Esophagus squamous epithelium (tissue), 5 donors: ENCODE measurements at regions not wholly inside any gene's neighbourhood (a gene's known extent, or its start where the extent isn't known, plus 50 kb on each side); places are given as distances from the start of the nearest gene placed in this dataset.

Source experiments
- DNase-seq: peaks from one replicate; lab custom pipeline; 2025; lab: John Stamatoyannopoulos, UW
- H3K27ac ChIP-seq, 4 donors: fragments of 200-600 bp; sonication (generic); one replicate each; pipeline ENCODE4 v1.5.1; 2016 to 2019; ENCODE audit warnings: mild to moderate bottlenecking in 1 of 4
- H3K27me3 ChIP-seq, 4 donors: fragments of 200-600 bp; sonication (generic); 1 replicate in 3 of 4; 2 replicates in 1 of 4; pipeline versions ENCODE4 v1.5.1 to v1.6.0; 2017 to 2021; ENCODE audit warnings: antibody characterized with exemption in 1 of 4
- H3K36me3 ChIP-seq, 3 donors: fragments of 200-600 bp; sonication (generic); one replicate each; pipeline ENCODE4 v1.5.1; 2016 to 2019
- H3K4me1 ChIP-seq, 3 donors: fragments of 200-600 bp; sonication (generic); one replicate each; pipeline ENCODE4 v1.5.1; 2017 to 2019
- H3K4me3 ChIP-seq, 4 donors: fragments of 200-600 bp; sonication (generic); 1 replicate in 3 of 4; 2 replicates in 1 of 4; pipeline ENCODE4 v1.5.1; 2016 to 2019; ENCODE audit warnings: mild to moderate bottlenecking in 2 of 4, moderate library complexity in 1 of 4
- H3K9me3 ChIP-seq, 3 donors: fragments of 200-600 bp; sonication (generic); one replicate each; pipeline ENCODE4 v1.5.1; 2016 to 2019
- POLR2A ChIP-seq, 4 donors: fragments of 450-650 bp; IDR thresholded peaks; one replicate each; pipeline ENCODE4 v1.6.1; 2017; ENCODE audit warnings: antibody characterized with exemption in 4 of 4, mild to moderate bottlenecking in 4 of 4, moderate library complexity in 3 of 4
- WGBS, 2 donors: methylation state at CpG; one replicate each; pipeline ENCODE4 v1.1.5; 2018; 5-methylcytosine and 5-hydroxymethylcytosine counted together
- intact Hi-C: fragments of 100-400 bp; cut with DNase I; formaldehyde crosslinking; loops from one replicate; pipeline ENCODE4 v1.15.0; 2022
- TF ChIP-seq, protein P1 (sequence below), 6 experiments: fragments of 450-650 bp in 4 of 6; fragments of 200-600 bp in 2 of 6; sonication (generic) in 2 of 6; IDR thresholded peaks; one replicate each; pipeline ENCODE4 v1.5.1; 2016 to 2019; ENCODE audit warnings: antibody characterized with exemption in 6 of 6, mild to moderate bottlenecking in 4 of 6, moderate library complexity in 4 of 6
- donor health status: DM: yes; HTN: yes; CAD: no.

DNA sequence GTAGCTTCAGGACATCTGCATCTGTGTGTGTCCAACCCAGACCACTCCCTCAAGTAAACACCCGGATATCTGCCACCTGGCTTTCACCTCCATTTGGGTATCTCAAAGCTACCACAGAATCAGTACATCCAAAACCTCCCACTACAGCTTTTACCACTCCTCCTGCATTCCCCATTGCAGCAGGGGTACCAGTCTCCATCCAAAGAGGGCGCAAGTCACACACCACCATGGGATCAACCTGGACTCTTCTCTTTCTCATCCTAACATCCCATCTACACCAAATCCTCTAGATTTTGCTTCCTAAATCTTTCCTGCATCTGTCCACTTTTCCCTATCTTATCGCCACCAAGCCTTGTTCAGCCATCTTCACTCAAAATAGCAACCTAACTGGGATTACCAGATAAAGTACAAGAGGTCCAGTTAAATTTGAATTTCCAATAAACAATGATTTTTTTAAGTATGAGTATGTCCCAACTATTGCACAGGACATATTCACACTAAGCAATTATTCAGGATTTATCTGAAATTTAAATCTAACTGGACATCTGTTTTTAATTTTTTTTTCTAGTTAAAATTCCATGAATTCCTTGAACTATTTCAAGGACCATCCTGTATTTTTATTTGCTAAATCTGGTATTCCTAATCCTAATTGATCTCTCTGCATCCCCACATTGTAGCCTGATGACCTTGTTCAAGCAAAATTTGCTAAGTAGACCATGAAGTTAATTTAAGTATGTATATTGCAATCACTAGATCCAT is 164.3 kb upstream of the MLN start:
- intact Hi-C loops, result no loop called here
- Histone ChIP-seq H3K9me3 (peaks cover 0 to 4% (median 0%) of the 10 kb centered on the region in 3 donors), H3K4me3 (no peak overlapping the region), H3K27ac (no peak overlapping the region), H3K27me3 (peaks cover 0 to 76% (median 0%) of the 10 kb centered on the region in 4 donors), H3K36me3 (no peaks in the 10 kb centered on the region), H3K4me1 (no peaks in the 10 kb centered on the region)
- 61 to 65% methylated on average over 3 of the region's 3 CpGs for WGBS, 2 donors
- no peak for TF ChIP-seq POLR2A (IDR thresholded peaks at IDR 0.05)
- TF ChIP-seq, protein P1, sequence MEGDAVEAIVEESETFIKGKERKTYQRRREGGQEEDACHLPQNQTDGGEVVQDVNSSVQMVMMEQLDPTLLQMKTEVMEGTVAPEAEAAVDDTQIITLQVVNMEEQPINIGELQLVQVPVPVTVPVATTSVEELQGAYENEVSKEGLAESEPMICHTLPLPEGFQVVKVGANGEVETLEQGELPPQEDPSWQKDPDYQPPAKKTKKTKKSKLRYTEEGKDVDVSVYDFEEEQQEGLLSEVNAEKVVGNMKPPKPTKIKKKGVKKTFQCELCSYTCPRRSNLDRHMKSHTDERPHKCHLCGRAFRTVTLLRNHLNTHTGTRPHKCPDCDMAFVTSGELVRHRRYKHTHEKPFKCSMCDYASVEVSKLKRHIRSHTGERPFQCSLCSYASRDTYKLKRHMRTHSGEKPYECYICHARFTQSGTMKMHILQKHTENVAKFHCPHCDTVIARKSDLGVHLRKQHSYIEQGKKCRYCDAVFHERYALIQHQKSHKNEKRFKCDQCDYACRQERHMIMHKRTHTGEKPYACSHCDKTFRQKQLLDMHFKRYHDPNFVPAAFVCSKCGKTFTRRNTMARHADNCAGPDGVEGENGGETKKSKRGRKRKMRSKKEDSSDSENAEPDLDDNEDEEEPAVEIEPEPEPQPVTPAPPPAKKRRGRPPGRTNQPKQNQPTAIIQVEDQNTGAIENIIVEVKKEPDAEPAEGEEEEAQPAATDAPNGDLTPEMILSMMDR (IDR thresholded peaks at IDR 0.05), result no peak
- DNase-seq, result no peak

DNA sequence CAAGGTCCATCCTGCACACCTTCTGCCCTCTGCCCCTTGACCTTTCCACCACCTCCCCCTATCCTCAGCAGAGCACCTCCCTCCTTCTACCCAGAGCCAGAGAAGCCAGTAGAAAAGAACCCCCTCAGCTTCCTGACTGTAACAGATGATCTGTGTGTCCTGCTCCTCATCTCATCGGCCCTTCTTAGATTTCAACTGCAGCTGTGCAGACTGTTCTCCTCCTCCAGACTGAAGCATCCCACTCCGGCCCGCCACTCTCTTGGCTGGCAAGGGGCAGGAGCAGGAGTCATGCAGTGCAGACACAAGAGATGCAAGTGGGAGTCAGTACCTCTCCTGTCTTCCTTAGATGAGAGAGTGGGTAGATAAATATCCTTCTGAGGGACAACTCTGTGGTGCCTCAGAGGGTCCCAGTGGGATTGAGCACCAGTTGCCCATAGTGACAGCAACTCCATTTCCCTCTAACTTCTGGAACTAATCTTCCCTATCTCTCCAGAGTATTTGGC is 163.5 kb upstream of the MLN start:
- Histone ChIP-seq H3K27me3 (peaks cover 0 to 68% (median 0%) of the 10 kb centered on the region in 4 donors), H3K4me1 (peaks cover 0 to 6% (median 6%) of the 10 kb centered on the region in 3 donors), H3K36me3 (no peaks in the 10 kb centered on the region), H3K27ac (no peak overlapping the region), H3K4me3 (no peak overlapping the region), H3K9me3 (peaks cover 0 to 4% (median 0%) of the 10 kb centered on the region in 3 donors)
- intact Hi-C loops, result no loop called here
- no peak for DNase-seq
- TF ChIP-seq, protein P1 (IDR thresholded peaks at IDR 0.05), result no peak
- TF ChIP-seq POLR2A (IDR thresholded peaks at IDR 0.05), result no peak
- 55 to 58% methylated on average over 1 to 3 of the region's 3 CpGs for WGBS, 2 donors

DNA sequence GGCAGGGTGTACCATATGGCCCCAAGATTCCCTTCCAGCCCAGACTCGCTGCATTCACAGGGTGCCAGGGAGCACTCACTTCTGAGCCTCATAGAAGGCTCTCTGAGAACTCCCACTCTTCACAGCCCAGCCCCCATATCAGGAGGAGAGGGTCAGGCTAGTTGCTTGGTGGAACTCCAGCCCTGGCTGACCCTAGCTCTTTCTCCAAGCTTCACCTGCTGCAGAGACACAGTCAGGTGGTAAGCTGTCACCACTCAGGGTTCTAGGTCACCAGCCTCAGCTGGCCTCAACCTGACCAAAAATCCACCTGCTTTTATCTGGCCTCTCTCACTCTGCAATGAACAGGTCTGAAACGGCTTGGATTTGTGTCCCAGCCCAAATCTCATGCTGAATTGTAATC is 162.7 kb upstream of the MLN start:
- no peak overlapping the region for H3K27ac ChIP-seq
- H3K4me3 ChIP-seq, result no peak overlapping the region
- no peaks in the 10 kb centered on the region for H3K36me3 ChIP-seq
- DNase-seq, result no peak
- H3K9me3 ChIP-seq, result peaks cover 0 to 4% (median 0%) of the 10 kb centered on the region in 3 donors
- peaks cover 0 to 62% (median 0%) of the 10 kb centered on the region in 4 donors for H3K27me3 ChIP-seq
- no peak for TF ChIP-seq POLR2A (IDR thresholded peaks at IDR 0.05)
- TF ChIP-seq, protein P1 (IDR thresholded peaks at IDR 0.05), result no peak
- peaks cover 0 to 14% (median 13%) of the 10 kb centered on the region in 3 donors for H3K4me1 ChIP-seq
- 57 to 60% methylated on average over 1 to 2 of the region's 2 CpGs for WGBS, 2 donors
- intact Hi-C loops, result no loop called here

DNA sequence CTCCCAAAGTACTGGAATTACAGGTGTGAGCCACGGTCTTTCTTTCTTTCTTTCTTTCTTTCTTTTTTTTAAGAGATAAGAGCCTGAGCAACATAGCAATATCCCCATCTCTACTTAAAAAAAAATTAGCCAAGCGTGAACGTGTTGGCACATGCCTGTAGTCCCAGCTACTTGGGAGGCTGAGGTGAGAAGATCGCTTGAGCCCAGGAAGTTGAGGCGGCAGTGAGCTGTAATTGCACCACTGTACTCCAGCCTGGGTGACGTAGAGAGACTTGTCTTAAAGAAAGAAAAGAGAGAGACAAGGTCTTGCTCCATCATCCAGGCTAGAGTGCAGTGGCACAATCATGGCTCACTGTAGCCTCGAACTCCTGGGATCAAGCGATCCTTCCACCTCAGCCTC is 162.0 kb upstream of the MLN start:
- DNase-seq, result no peak
- H3K9me3 ChIP-seq, result peaks cover 0 to 4% (median 0%) of the 10 kb centered on the region in 3 donors
- intact Hi-C loops, result no loop called here
- peaks cover 0 to 55% (median 0%) of the 10 kb centered on the region in 4 donors for H3K27me3 ChIP-seq
- H3K36me3 ChIP-seq, result no peaks in the 10 kb centered on the region
- no peak for TF ChIP-seq POLR2A (IDR thresholded peaks at IDR 0.05)
- TF ChIP-seq, protein P1 (IDR thresholded peaks at IDR 0.05), result no peak
- 49 to 67% methylated on average over 6 to 8 of the region's 8 CpGs for WGBS, 2 donors
- H3K4me3 ChIP-seq, result no peak overlapping the region
- no peak overlapping the region for H3K27ac ChIP-seq
- H3K4me1 ChIP-seq, result peaks cover 0 to 20% (median 14%) of the 10 kb centered on the region in 3 donors

DNA sequence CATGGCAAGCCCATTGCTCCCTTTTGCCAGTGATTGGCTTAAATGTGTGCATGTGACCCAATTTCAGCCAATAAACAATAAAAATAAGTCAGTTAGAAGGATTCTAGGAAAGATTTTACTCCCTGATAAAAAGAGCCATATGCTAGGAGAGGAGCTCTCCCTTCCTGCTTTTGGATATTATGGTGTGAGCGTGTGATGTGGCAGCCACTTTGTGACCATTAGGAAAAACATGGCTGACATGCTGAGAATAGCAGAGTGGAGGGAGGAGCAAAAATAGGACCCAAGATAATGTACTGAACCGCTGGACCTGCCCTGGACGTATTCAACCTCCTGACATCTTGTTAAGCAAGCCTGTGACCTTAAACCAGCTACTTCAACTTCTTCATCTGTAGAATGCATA is 160.6 kb upstream of the MLN start:
- H3K4me3 ChIP-seq, result no peak overlapping the region
- 78 to 85% methylated on average over 3 of the region's 3 CpGs for WGBS, 2 donors
- H3K27ac ChIP-seq, result no peak overlapping the region
- peaks cover 0 to 34% (median 23%) of the 10 kb centered on the region in 3 donors for H3K4me1 ChIP-seq
- peaks cover 0 to 53% (median 0%) of the 10 kb centered on the region in 4 donors for H3K27me3 ChIP-seq
- TF ChIP-seq, protein P1 (IDR thresholded peaks at IDR 0.05), result no peak
- TF ChIP-seq POLR2A (IDR thresholded peaks at IDR 0.05), result no peak
- no peaks in the 10 kb centered on the region for H3K36me3 ChIP-seq
- DNase-seq, result no peak
- H3K9me3 ChIP-seq, result peaks cover 0 to 4% (median 0%) of the 10 kb centered on the region in 3 donors
- intact Hi-C loops, result no loop called here
